ENCODE measurements at regions not wholly inside any gene's neighbourhood (a gene's known extent, or its start where the extent isn't known, plus 50 kb on each side); places are given as distances from the start of the nearest gene placed in this dataset.

DNA sequence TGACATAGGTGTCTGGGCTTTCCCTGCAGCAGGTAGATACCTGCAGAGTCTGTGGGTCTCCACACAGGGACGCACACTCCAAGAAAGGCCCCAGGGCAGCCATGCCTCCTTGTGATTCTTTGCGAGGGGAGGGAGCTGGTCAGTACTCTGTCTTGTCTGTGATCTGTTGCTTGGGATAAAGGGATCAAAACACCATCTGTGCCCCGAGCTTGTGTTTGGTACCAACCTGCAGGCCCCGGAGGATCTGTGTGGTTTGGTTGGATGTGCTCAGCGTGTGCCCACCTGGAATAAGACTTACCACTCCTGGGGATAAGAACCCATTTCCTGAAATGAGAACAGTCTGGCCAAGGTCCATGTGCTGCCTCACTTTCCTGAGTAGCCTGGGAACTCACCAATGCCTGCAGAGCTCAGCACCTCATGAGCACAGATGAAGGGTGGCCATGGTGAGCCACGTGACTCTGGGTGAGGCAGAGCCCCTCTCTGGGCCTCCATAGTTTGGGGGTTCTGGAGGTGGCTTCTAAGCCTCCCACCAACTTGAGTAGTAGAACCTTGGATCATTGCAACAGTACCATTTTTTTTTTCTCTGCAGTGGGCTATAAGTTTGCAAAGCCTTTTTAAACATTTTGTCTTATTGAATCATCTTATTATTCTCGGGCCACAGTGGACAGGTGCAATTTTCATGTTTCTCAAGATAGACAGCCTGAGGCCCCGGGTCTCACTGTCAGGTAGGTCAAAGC is 134.8 kb downstream of the DDX1 start:
- TF ChIP-seq, protein P1, sequence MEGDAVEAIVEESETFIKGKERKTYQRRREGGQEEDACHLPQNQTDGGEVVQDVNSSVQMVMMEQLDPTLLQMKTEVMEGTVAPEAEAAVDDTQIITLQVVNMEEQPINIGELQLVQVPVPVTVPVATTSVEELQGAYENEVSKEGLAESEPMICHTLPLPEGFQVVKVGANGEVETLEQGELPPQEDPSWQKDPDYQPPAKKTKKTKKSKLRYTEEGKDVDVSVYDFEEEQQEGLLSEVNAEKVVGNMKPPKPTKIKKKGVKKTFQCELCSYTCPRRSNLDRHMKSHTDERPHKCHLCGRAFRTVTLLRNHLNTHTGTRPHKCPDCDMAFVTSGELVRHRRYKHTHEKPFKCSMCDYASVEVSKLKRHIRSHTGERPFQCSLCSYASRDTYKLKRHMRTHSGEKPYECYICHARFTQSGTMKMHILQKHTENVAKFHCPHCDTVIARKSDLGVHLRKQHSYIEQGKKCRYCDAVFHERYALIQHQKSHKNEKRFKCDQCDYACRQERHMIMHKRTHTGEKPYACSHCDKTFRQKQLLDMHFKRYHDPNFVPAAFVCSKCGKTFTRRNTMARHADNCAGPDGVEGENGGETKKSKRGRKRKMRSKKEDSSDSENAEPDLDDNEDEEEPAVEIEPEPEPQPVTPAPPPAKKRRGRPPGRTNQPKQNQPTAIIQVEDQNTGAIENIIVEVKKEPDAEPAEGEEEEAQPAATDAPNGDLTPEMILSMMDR (IDR thresholded peaks at IDR 0.05; ENCODE audit: insufficient read depth, low read depth, low read length), result no peak
- TF ChIP-seq EZH2 (IDR thresholded peaks at IDR 0.05; ENCODE audit: insufficient read depth, low read length), result no peak

All from astrocyte (in vitro differentiated cells and primary cell).